Activated CD4-positive, alpha-beta T cell treated with anti-CD3 and anti-CD28 coated beads, Interleukin-2, amount 50 U/mL, for 16 hours (primary cell): ENCODE measurements at regions not wholly inside any gene's neighbourhood (a gene's known extent, or its start where the extent isn't known, plus 50 kb on each side); places are given as distances from the start of the nearest gene placed in this dataset.
"Not testable (repeated sequence)": the region's sequence is repeated elsewhere in the genome, so short reads cannot be mapped to it uniquely, and the experiment has no call there.

Source experiments
- DNase-seq: peaks from one replicate; pipeline ENCODE4 v3.0.0-alpha.2; 2020

DNA sequence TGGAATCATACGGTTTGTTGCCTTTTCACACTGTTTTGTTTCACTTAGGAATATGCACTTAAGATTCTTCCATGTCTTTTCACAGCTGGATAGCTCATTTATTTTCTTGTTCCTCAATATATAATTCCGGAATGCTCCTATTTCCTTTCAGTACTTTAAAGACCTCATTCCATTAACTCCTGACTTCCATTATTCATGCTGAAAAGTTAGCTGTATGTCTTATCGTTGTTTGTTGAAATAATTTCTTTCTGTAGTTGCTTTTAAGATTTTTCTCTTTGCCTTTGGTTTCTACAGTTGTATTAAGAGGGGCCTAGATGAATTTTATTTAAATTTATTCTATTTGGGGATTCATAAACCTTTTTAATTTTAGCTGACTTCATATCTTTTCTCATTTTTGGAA, 122.2 kb downstream of the ANXA2 start:
- no peak for DNase-seq

DNA sequence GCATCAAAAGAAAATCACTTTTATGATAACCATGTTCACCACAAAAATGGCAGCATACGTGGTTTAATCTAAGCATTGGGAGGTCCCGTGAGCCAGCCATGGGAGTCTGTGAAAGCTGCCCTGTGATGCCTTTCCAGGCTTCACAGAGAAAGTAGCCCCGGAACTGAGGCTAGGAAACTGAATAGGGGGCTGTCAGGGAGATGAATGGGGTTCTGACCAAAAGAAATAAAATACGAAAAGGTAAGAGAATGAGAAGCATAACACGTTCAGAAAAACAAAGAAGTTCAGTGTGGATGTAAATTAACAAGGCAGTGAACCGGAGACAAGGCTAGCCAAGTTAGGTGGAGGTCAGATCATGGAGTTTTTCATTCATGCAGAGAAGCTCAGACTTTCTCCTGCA, 118.9 kb downstream of the ANXA2 start:
- DNase-seq = no peak

DNA sequence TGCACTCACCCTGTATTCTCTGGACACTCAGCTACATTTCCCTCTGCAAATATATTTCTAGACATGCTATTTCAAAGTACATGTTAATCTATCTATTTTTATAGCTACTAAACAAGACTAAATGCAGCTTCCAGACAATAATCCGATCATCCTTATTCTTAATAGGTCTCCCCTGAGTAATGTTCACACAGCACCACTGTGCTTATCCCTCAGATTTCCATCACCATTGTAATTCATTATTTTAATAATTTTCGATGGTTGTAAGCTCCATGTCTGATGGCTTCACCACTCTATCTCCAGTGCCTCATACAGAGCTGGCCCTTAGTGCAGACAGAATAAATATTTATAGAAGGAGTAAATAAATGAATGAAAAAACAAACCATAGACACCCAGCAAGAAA, 117.5 kb downstream of the ANXA2 start:
- no peak for DNase-seq

DNA sequence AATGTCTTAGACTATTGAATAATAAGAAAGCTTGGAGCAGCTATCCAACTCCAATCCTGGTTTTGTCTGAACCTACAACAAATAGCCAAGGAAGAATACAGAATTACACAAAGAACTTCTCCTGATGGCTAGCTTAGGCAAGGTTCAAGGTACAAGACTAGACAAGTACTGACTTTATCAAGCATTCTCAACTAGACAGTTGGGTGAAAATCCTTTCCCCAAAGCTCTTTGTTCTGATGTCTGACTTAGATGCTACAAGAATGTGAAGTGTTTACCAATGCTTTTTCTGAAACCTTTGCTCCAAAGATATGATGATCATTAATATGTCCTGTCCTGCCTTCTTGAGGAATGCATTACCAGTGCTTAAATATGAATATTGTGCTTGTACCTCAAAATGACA, 113.8 kb downstream of the ANXA2 start:
- no peak for DNase-seq

DNA sequence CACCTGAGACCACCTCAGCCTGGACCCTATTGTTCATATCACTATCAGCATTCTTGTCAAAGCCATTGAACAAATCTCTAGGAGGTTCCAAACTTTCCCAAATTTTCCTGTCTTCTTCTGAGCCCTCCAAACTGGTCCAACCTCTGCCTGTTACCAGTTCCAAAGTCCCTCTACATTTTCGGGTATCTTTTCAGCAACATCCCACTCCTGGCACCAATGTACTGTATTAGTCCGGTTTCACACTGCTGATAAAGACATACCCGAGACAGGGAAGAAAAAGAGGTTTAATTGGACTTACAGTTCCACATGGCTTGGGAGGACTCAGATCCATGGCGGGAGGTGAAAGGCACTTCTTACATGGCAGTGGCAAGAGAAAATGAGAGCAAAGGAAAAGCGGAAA, 101.9 kb downstream of the ANXA2 start:
- not testable (repeated sequence) for DNase-seq

DNA sequence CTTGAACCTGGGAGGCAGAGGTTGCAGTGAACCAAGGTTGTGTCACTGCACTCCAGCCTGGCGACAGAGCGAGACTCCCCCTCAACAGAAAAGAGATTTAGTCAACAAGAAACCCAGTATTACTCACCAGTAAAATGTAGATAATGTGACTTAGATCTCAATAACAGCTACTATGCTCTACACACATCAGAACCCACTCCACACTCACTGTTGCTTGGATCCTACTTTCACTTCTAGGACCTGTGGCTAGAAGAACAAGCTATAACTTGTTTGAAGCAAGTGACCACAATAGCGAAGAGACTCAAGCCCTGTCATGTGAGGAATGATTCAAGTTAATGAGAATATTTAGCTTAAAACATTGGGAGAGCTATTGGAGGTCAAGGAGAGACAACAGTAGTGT, 100.7 kb downstream of the ANXA2 start:
- no peak for DNase-seq
